SK-N-MC (cell line): ENCODE measurements at regions not wholly inside any gene's neighbourhood (a gene's known extent, or its start where the extent isn't known, plus 50 kb on each side); places are given as distances from the start of the nearest gene placed in this dataset.

Experiments
- EZH2 ChIP-seq: fragments of 200-600 bp; sonication (generic); IDR thresholded peaks from one replicate; pipeline ENCODE4 v1.6.1; 2017; ENCODE audit warnings: antibody characterized with exemption
- FOXP2 ChIP-seq: optimal IDR thresholded peaks from 2 replicates; pipeline ENCODE3; 2011; ENCODE audit warnings: mild to moderate bottlenecking, moderate library complexity; ENCODE audit not compliant: insufficient read depth; ENCODE audit errors: extremely low read length, control extremely low read depth
- POLR2AphosphoS5 ChIP-seq: IDR thresholded peaks from 2 replicates; pipeline ENCODE4 v1.6.1; 2012; ENCODE audit warnings: mild to moderate bottlenecking, low read depth, low read length, borderline replicate concordance

DNA sequence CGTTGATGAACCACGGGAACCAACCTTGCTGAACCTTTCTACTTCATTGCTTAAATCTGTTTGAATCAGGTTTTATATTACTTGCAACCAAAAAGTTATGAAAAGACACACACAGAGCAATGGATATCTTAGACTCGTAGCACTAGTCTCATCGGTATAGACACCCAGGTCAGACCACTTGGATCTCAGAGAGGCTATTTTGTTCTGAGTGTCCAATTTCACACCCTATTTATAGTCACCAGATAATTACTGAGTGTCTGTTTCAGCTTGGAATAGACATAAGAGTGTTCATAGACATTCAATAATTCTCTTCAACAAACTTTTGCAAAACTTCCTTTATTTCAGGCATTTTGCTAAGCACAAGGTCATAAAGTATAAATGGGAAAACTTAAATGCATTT is 145.4 kb upstream of the EGFLAM start:
- no peak for TF ChIP-seq EZH2
- TF ChIP-seq FOXP2: no peak
- no peak for TF ChIP-seq POLR2AphosphoS5
